Thyroid gland (tissue), 4 donors: ENCODE measurements at regions not wholly inside any gene's neighbourhood (a gene's known extent, or its start where the extent isn't known, plus 50 kb on each side); places are given as distances from the start of the nearest gene placed in this dataset.

Experiments used
- DNase-seq, 2 donors: peaks; one replicate each; pipeline ENCODE4 v3.0.0-alpha.2; 2019
- H3K27ac ChIP-seq, 3 donors: fragments of 200-600 bp; sonication (generic); 1 replicate in 2 of 3; 2 replicates in 1 of 3; pipeline ENCODE4 v1.5.1; 2016 to 2019; ENCODE audit warnings: mild to moderate bottlenecking in 1 of 3, moderate library complexity in 1 of 3
- H3K27me3 ChIP-seq: fragments of 200-600 bp; sonication (generic); one replicate; pipeline ENCODE4 v1.5.1; 2019
- H3K36me3 ChIP-seq, 2 donors: fragments of 200-600 bp; sonication (generic); one replicate each; pipeline ENCODE4 v1.5.1; 2016 to 2019
- H3K4me1 ChIP-seq, 2 donors: fragments of 200-600 bp; sonication (generic); one replicate each; pipeline ENCODE4 v1.5.1; 2017 to 2019
- H3K4me3 ChIP-seq, 3 donors: fragments of 200-600 bp; sonication (generic); replicated peaks in 1 of 3; 1 replicate in 2 of 3; 2 replicates in 1 of 3; pipeline ENCODE4 v1.5.1; 2016; ENCODE audit warnings: mild to moderate bottlenecking in 1 of 3
- H3K9me3 ChIP-seq: fragments of 200-600 bp; sonication (generic); one replicate; pipeline ENCODE4 v1.5.1; 2017
- CTCF ChIP-seq, 6 experiments: fragments of 200-600 bp in 3 of 6; fragments of 450-650 bp in 3 of 6; sonication (generic) in 3 of 6; IDR thresholded peaks; one replicate each; pipeline ENCODE4 v1.5.1; 2016 to 2019; ENCODE audit warnings: antibody characterized with exemption in 6 of 6, mild to moderate bottlenecking in 2 of 6, inconsistent platforms in 1 of 6, moderate library complexity in 1 of 6
- POLR2A ChIP-seq, 2 donors: fragments of 450-650 bp; IDR thresholded peaks; one replicate each; pipeline ENCODE4 v1.6.1; 2017; ENCODE audit warnings: antibody characterized with exemption in 2 of 2, mild to moderate bottlenecking in 2 of 2, moderate library complexity in 1 of 2
- WGBS, 2 donors: methylation state at CpG; one replicate each; pipeline ENCODE4 v1.1.5; 2017; 5-methylcytosine and 5-hydroxymethylcytosine counted together
- intact Hi-C: fragments of 100-400 bp; cut with DNase I; formaldehyde crosslinking; loops from one replicate; pipeline ENCODE4 v1.15.1; 2023

GRCh38 chr6:113104951-113105350 is 752.2 kb upstream of the MARCKS start:
- no peaks in the 10 kb centered on the region for H3K36me3 ChIP-seq
- DNase-seq = no peak
- 94 to 96% methylated on average over 3 of the region's 3 CpGs for WGBS, 2 donors
- H3K27ac ChIP-seq = no peak overlapping the region
- H3K4me3 ChIP-seq = no peak overlapping the region
- no peaks in the 10 kb centered on the region for H3K9me3 ChIP-seq
- H3K4me1 ChIP-seq = no peaks in the 10 kb centered on the region
- intact Hi-C loops = no loop called here
- no peak for TF ChIP-seq CTCF (IDR thresholded peaks at IDR 0.05)
- no peak for TF ChIP-seq POLR2A (IDR thresholded peaks at IDR 0.05)
- H3K27me3 ChIP-seq = no peaks in the 10 kb centered on the region

- H3K4me3 ChIP-seq = no peak overlapping the region
- TF ChIP-seq CTCF (IDR thresholded peaks at IDR 0.05) (no peak), POLR2A (IDR thresholded peaks at IDR 0.05) (no peak)
- WGBS, 2 donors = 86 to 95% methylated on average over 1 of the region's 1 CpG
- intact Hi-C loops = no loop called here
- H3K36me3 ChIP-seq = no peaks in the 10 kb centered on the region
- no peaks in the 10 kb centered on the region for H3K27me3 ChIP-seq
- H3K9me3 ChIP-seq = no peaks in the 10 kb centered on the region
- no peak for DNase-seq
- H3K4me1 ChIP-seq = no peaks in the 10 kb centered on the region
- no peak overlapping the region for H3K27ac ChIP-seq
These were observed 746.9 kb upstream of the MARCKS start for GRCh38 chr6:113110211-113110610.

- no peak overlapping the region for H3K27ac ChIP-seq
- intact Hi-C loops = no loop called here
- H3K4me3 ChIP-seq = no peak overlapping the region
- DNase-seq = no peak
- H3K9me3 ChIP-seq = no peaks in the 10 kb centered on the region
- 97 to 98% methylated on average over 2 of the region's 2 CpGs for WGBS, 2 donors
- TF ChIP-seq POLR2A (IDR thresholded peaks at IDR 0.05) (no peak), CTCF (IDR thresholded peaks at IDR 0.05) (no peak)
- H3K4me1 ChIP-seq = no peaks in the 10 kb centered on the region
- H3K36me3 ChIP-seq = no peaks in the 10 kb centered on the region
- H3K27me3 ChIP-seq = no peaks in the 10 kb centered on the region
These were observed 745.6 kb upstream of the MARCKS start for GRCh38 chr6:113111550-113111949.

DNA sequence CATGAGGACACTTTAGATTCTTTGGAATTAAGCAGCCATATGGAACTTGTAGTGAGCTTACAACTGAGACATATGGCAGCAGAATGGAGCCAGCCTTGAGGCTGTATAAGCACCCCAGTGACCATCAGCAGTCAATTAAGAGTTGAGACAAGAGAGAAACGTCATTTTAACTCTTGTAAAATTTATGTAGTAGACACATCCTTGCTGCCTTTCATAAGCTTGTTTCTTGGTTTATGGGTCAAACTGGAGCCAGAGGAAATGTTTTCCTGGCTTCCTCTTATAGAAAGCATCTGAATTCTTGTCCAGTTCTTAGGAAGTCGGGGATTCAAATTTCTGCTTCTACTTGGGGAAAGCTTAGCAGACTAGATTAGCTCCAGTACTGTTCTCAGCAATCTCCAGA is 745.1 kb upstream of the MARCKS start:
- no peaks in the 10 kb centered on the region for H3K4me1 ChIP-seq
- intact Hi-C loops = no loop called here
- no peak overlapping the region for H3K27ac ChIP-seq
- H3K36me3 ChIP-seq = no peaks in the 10 kb centered on the region
- H3K27me3 ChIP-seq = no peaks in the 10 kb centered on the region
- DNase-seq = no peak
- no peaks in the 10 kb centered on the region for H3K9me3 ChIP-seq
- TF ChIP-seq CTCF (IDR thresholded peaks at IDR 0.05) (no peak), POLR2A (IDR thresholded peaks at IDR 0.05) (no peak)
- no peak overlapping the region for H3K4me3 ChIP-seq
- WGBS, 2 donors = 41 to 43% methylated on average over 2 of the region's 2 CpGs

DNA sequence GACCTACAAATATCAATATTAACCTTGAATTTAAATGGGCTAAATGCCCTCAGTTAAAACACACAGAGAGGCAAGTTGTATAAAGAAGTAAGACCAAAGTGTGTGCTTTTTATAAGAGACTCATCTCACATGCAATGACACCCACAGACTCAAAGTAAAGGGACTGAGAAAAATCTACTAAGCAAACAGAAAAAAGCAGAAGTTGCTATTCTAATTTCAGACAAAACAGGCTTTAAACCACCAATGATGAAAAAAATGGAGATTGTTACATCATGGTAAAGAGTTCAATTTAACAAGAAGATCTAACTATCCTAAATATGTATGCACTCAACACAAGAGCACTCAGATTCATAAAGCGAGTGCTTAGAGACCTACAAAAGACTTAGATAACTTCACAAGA is 741.9 kb upstream of the MARCKS start:
- TF ChIP-seq POLR2A (IDR thresholded peaks at IDR 0.05) = no peak
- no peak for TF ChIP-seq CTCF (IDR thresholded peaks at IDR 0.05)
- intact Hi-C loops = no loop called here
- Histone ChIP-seq H3K27me3 (no peaks in the 10 kb centered on the region), H3K27ac (no peak overlapping the region), H3K4me1 (no peaks in the 10 kb centered on the region), H3K9me3 (no peaks in the 10 kb centered on the region), H3K36me3 (no peaks in the 10 kb centered on the region), H3K4me3 (no peak overlapping the region)
- DNase-seq = no peak
- 94% methylated on average over 1 of the region's 1 CpG for WGBS, 2 donors
